ENCODE measurements at regions not wholly inside any gene's neighbourhood (a gene's known extent, or its start where the extent isn't known, plus 50 kb on each side); places are given as distances from the start of the nearest gene placed in this dataset.
"Not testable (repeated sequence)": the region's sequence is repeated elsewhere in the genome, so short reads cannot be mapped to it uniquely, and the experiment has no call there.

DNA sequence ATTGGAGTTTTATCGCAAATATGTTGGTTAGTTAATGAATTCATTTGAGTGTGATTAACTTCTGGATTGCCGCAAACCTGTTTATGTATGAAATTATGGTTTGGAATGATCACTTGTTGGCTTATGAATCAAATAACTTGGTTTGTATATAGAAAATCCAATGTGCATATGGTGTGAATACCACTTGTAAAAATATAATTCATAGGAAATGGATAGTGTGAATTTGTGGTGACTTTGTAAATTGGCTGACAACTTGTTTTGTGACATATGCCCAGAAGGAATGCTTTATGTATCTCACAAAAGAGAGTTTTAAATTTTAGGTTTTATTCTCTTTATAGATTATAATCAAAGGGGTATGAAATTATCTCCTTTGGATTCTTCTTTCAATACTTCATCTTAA, 436.2 kb downstream of the EPHA5 start:
- DNase-seq (ENCODE audit: low spot score), result no peak
- TF ChIP-seq, protein P1, sequence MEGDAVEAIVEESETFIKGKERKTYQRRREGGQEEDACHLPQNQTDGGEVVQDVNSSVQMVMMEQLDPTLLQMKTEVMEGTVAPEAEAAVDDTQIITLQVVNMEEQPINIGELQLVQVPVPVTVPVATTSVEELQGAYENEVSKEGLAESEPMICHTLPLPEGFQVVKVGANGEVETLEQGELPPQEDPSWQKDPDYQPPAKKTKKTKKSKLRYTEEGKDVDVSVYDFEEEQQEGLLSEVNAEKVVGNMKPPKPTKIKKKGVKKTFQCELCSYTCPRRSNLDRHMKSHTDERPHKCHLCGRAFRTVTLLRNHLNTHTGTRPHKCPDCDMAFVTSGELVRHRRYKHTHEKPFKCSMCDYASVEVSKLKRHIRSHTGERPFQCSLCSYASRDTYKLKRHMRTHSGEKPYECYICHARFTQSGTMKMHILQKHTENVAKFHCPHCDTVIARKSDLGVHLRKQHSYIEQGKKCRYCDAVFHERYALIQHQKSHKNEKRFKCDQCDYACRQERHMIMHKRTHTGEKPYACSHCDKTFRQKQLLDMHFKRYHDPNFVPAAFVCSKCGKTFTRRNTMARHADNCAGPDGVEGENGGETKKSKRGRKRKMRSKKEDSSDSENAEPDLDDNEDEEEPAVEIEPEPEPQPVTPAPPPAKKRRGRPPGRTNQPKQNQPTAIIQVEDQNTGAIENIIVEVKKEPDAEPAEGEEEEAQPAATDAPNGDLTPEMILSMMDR (IDR thresholded peaks at IDR 0.05; ENCODE audit: borderline replicate concordance, control extremely low read depth, extremely low read depth, insufficient read depth, missing control alignments), result no peak
- in situ Hi-C loops (cut with MboI; ENCODE audit: low sequenced_read_pairs, unreplicated experiment), result no loop called here

DNA sequence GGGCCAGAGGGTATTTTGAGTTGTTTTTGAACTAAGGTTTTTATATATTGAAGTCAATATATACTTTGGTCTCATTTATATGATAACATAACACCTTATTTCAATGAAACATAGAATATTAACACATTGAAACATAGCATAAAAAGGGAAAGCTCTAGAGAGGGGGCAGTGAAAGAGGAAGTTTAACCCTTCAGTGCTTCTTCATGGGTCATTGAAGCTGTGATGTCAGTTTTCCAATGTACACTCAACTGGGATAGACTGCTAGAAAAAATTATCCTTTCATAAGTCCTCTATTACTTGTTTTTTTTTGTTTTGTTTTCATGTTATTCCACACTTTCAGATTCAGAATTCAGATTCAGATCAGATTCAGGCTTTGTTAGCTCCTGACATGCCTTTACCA, 442.7 kb downstream of the EPHA5 start:
- in situ Hi-C loops (cut with MboI; ENCODE audit: low sequenced_read_pairs, unreplicated experiment), result no loop called here
- TF ChIP-seq, protein P1 (IDR thresholded peaks at IDR 0.05; ENCODE audit: borderline replicate concordance, control extremely low read depth, extremely low read depth, insufficient read depth, missing control alignments), result no peak
- DNase-seq (ENCODE audit: low spot score), result no peak

- TF ChIP-seq, protein P1 (IDR thresholded peaks at IDR 0.05; ENCODE audit: borderline replicate concordance, control extremely low read depth, extremely low read depth, insufficient read depth, missing control alignments), result no peak
- no peak for DNase-seq (ENCODE audit: low spot score)
- in situ Hi-C loops (cut with MboI; ENCODE audit: low sequenced_read_pairs, unreplicated experiment), result no loop called here
Measured at GRCh38 chr4:65223601-65224000, 446.7 kb downstream of the EPHA5 start.

DNA sequence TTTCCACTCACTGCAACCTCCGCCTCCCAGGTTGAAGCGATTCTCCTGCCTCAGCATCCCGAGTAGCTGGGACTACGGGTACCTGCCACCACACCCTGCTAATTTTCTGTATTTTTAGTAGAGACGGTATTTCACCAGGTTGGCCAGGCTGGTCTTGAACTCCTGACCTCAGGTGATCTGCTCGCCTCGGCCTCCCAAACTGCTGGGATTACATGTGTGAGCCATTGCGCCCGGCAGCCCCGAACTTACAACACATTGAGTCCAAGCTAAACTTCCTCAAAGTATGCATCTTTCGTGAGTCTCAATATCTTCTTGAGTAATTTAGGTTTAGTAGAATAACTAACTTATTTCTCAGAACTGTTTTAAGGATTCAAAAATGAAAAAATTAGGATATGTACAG, 447.2 kb downstream of the EPHA5 start:
- in situ Hi-C loops (cut with MboI; ENCODE audit: low sequenced_read_pairs, unreplicated experiment); DNase-seq (ENCODE audit: low spot score): not testable (repeated sequence)

DNA sequence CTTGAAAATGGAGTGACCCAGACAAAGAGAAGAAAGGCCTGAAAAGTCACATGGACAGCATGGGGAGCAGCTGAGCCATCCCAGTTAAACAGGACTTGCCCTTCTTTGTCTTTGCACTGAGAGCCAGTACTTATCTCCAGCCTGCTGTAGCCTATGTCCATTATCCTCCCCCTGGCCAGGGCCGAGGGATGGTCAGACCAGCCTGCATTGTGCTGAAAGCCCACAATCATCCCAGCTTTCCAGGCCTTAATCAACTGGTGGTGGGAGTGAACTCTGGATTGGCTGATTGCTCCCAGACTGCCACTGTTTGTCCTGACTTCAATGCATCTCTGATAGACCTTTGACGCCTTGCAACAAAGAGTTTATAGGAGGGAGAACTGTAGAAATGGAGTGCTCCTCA, 453.1 kb downstream of the EPHA5 start:
- in situ Hi-C loops (cut with MboI; ENCODE audit: low sequenced_read_pairs, unreplicated experiment), result no loop called here
- no peak for DNase-seq (ENCODE audit: low spot score)
- TF ChIP-seq, protein P1 (IDR thresholded peaks at IDR 0.05; ENCODE audit: borderline replicate concordance, control extremely low read depth, extremely low read depth, insufficient read depth, missing control alignments), result no peak

- TF ChIP-seq, protein P1 (IDR thresholded peaks at IDR 0.05; ENCODE audit: borderline replicate concordance, control extremely low read depth, extremely low read depth, insufficient read depth, missing control alignments), result no peak
- no peak for DNase-seq (ENCODE audit: low spot score)
- in situ Hi-C loops (cut with MboI; ENCODE audit: low sequenced_read_pairs, unreplicated experiment), result no loop called here
Measured at GRCh38 chr4:65202853-65203236, 467.4 kb downstream of the EPHA5 start.

- TF ChIP-seq, protein P1 (IDR thresholded peaks at IDR 0.05; ENCODE audit: borderline replicate concordance, control extremely low read depth, extremely low read depth, insufficient read depth, missing control alignments), result no peak
- in situ Hi-C loops (cut with MboI; ENCODE audit: low sequenced_read_pairs, unreplicated experiment), result no loop called here
- DNase-seq (ENCODE audit: low spot score), result no peak
Measured at GRCh38 chr4:65202165-65202852, 468.0 kb downstream of the EPHA5 start.

All from GM13976 (cell line).